Upper lobe of left lung (tissue), 6 donors: ENCODE measurements at regions not wholly inside any gene's neighbourhood (a gene's known extent, or its start where the extent isn't known, plus 50 kb on each side); places are given as distances from the start of the nearest gene placed in this dataset.

Source experiments
- ATAC-seq, 2 donors: fragments of 200-7000 bp; cut with Tn5 transposase; one replicate each; pipeline ENCODE4 v1.9.1; 2022; ENCODE audit warnings: mild to moderate bottlenecking in 2 of 2, moderate library complexity in 2 of 2; ENCODE audit not compliant: low FRiP score in 2 of 2
- DNase-seq, 2 donors: peaks; one replicate each; pipeline ENCODE4 v3.0.0-alpha.2; 2019 to 2020
- H3K27ac ChIP-seq, 4 donors: fragments of 200-600 bp; sonication (generic); one replicate each; pipeline ENCODE4 v1.5.1; 2016 to 2019
- H3K27me3 ChIP-seq, 4 donors: fragments of 200-600 bp; sonication (generic); one replicate each; pipeline ENCODE4 v1.5.1; 2017 to 2019
- H3K36me3 ChIP-seq, 4 donors: fragments of 200-600 bp; sonication (generic); one replicate each; pipeline ENCODE4 v1.5.1; 2016 to 2019
- H3K4me1 ChIP-seq, 4 donors: fragments of 200-600 bp; sonication (generic); one replicate each; pipeline ENCODE4 v1.5.1; 2018 to 2019
- H3K4me3 ChIP-seq, 4 donors: fragments of 200-600 bp; sonication (generic); one replicate each; pipeline ENCODE4 v1.5.1; 2017 to 2019; ENCODE audit warnings: mild to moderate bottlenecking in 2 of 4, moderate library complexity in 1 of 4
- H3K9me3 ChIP-seq, 4 donors: fragments of 200-600 bp; sonication (generic); one replicate each; pipeline ENCODE4 v1.5.1; 2018 to 2019
- EP300 ChIP-seq, 4 donors: sonication (generic); formaldehyde crosslinking; IDR thresholded peaks; one replicate each; pipeline ENCODE4 v1.5.1; 2017; ENCODE audit warnings: antibody characterized with exemption in 4 of 4, control low read depth in 2 of 4
- POLR2A ChIP-seq, 4 donors: fragments of 450-650 bp; IDR thresholded peaks; one replicate each; pipeline ENCODE4 v1.5.1; 2016 to 2017; ENCODE audit warnings: antibody characterized with exemption in 4 of 4, mild to moderate bottlenecking in 2 of 4
- POLR2AphosphoS5 ChIP-seq, 2 donors: sonication (generic); formaldehyde crosslinking; IDR thresholded peaks; one replicate each; pipeline ENCODE4 v1.5.1; 2017; ENCODE audit warnings: antibody characterized with exemption in 2 of 2
- WGBS, 2 donors: methylation state at CpG; one replicate each; pipeline ENCODE4 v1.1.5; 2017 to 2018; 5-methylcytosine and 5-hydroxymethylcytosine counted together
- TF ChIP-seq, protein P1 (sequence below), 6 experiments: fragments of 450-650 bp in 4 of 6; fragments of 200-600 bp in 2 of 6; sonication (generic) in 2 of 6; IDR thresholded peaks; one replicate each; pipeline ENCODE4 v1.5.1; 2016 to 2019; ENCODE audit warnings: antibody characterized with exemption in 6 of 6
- donor health status: DM: no; HTN: no; CAD: no; lungs with moderate emphysema.
- donor health status: DM: no; HTN: yes; CAD: no; lungs with severe emphysema.

DNA sequence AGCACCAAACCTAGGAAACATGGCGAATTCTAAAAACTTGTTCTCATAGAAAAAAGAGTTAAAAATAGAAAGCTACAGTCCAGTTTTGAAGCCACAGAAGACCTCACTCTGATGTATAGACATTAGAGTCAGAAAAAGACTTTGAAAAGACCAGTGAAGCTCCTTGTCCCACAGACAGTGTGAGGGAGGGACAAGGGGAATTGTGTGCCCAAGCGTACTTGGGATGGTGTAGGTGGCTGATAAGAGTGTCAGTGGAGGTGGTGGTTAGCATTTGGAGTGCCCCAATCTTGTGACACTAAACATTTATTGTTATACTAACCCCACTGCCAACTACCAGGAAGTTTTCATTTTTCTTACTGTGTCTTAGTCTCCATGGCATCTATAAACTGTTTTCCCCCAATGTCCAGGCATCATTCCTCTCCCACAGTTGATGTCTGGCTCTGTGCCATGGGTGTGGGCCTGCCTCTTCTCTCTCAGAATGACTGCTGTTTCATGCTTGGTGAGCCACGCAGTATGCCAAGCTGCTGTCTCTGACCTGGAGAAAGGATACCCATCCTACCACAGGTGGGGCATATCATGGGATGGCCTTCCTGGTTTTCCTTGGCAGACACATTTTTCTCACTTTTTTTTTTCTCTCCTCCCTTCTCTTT lies 161.4 kb downstream of the RPIA start:
- H3K9me3 ChIP-seq: no peaks in the 10 kb centered on the region
- DNase-seq: no peak
- peaks cover 0 to 13% (median 0%) of the 10 kb centered on the region in 4 donors for H3K4me1 ChIP-seq
- no peak overlapping the region for H3K27ac ChIP-seq
- no peaks in the 10 kb centered on the region for H3K27me3 ChIP-seq
- 74 to 79% methylated on average over 3 of the region's 3 CpGs for WGBS, 2 donors
- no peak overlapping the region for H3K4me3 ChIP-seq
- no peak for ATAC-seq
- TF ChIP-seq POLR2AphosphoS5 (IDR thresholded peaks at IDR 0.05) (no peak), POLR2A (IDR thresholded peaks at IDR 0.05) (no peak), EP300 (IDR thresholded peaks at IDR 0.05) (no peak)
- TF ChIP-seq, protein P1, sequence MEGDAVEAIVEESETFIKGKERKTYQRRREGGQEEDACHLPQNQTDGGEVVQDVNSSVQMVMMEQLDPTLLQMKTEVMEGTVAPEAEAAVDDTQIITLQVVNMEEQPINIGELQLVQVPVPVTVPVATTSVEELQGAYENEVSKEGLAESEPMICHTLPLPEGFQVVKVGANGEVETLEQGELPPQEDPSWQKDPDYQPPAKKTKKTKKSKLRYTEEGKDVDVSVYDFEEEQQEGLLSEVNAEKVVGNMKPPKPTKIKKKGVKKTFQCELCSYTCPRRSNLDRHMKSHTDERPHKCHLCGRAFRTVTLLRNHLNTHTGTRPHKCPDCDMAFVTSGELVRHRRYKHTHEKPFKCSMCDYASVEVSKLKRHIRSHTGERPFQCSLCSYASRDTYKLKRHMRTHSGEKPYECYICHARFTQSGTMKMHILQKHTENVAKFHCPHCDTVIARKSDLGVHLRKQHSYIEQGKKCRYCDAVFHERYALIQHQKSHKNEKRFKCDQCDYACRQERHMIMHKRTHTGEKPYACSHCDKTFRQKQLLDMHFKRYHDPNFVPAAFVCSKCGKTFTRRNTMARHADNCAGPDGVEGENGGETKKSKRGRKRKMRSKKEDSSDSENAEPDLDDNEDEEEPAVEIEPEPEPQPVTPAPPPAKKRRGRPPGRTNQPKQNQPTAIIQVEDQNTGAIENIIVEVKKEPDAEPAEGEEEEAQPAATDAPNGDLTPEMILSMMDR (IDR thresholded peaks at IDR 0.05): no peak
- H3K36me3 ChIP-seq: no peaks in the 10 kb centered on the region

DNA sequence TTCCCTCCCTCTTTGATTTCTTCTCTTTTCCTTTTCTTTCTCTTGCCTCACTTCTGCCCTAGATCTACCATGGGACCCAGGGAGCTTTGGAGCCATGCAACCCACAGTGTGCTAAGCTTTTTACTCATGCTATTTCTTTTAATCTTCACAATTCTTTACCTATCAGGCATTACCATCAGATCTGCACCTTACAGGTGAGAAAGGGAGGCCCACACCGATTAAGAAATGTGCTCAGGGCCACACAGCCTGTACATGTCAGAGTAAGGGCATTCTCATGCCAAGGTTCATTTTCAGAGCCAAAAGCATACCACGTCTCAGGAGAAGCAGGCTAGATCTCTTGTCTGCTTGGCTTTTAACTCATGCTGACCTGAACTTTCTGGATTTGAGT lies 161.9 kb downstream of the RPIA start:
- 64 to 68% methylated on average over 2 of the region's 2 CpGs for WGBS, 2 donors
- H3K27ac ChIP-seq: no peak overlapping the region
- ATAC-seq (no peak), DNase-seq (no peak)
- no peak for TF ChIP-seq POLR2A (IDR thresholded peaks at IDR 0.05)
- TF ChIP-seq EP300 (IDR thresholded peaks at IDR 0.05): no peak
- TF ChIP-seq POLR2AphosphoS5 (IDR thresholded peaks at IDR 0.05): no peak
- peaks cover 0 to 17% (median 2%) of the 10 kb centered on the region in 4 donors for H3K4me1 ChIP-seq
- H3K27me3 ChIP-seq: no peaks in the 10 kb centered on the region
- H3K9me3 ChIP-seq: no peaks in the 10 kb centered on the region
- H3K4me3 ChIP-seq: no peak overlapping the region
- H3K36me3 ChIP-seq: no peaks in the 10 kb centered on the region

DNA sequence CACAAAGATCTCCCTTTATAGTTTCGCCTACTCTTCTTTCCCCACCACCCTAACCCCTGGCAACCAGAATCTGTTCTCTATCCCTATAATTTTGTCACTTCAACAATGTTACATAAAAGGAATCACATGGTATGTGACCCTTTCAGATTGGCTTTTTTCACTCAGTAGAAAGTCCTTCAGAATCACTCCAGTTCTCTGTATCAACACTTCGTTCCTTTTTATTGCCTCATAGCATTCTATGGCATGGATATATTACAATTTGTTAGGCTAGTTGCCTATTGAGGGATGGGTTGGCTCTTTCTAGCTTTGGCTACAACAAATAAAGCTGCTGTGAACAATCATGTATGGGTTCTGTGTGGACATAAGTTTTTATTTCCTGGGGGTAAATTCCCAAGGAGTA lies 163.1 kb downstream of the RPIA start:
- Histone ChIP-seq H3K36me3 (no peaks in the 10 kb centered on the region), H3K4me1 (peaks cover 0 to 21% (median 2%) of the 10 kb centered on the region in 4 donors), H3K9me3 (no peaks in the 10 kb centered on the region), H3K27me3 (no peaks in the 10 kb centered on the region), H3K4me3 (no peak overlapping the region), H3K27ac (no peak overlapping the region)
- no peak for DNase-seq
- 70 to 71% methylated on average over 2 of the region's 2 CpGs for whole genome bisulfite sequencing, 2 donors
- ATAC-seq: peak in 1 of 2 donors; percentile 23
- TF ChIP-seq POLR2AphosphoS5 (IDR thresholded peaks at IDR 0.05) (no peak), EP300 (IDR thresholded peaks at IDR 0.05) (peak in 1 of 4 donors; percentile 61), POLR2A (IDR thresholded peaks at IDR 0.05) (no peak)
- TF ChIP-seq, protein P1 (IDR thresholded peaks at IDR 0.05): no peak

DNA sequence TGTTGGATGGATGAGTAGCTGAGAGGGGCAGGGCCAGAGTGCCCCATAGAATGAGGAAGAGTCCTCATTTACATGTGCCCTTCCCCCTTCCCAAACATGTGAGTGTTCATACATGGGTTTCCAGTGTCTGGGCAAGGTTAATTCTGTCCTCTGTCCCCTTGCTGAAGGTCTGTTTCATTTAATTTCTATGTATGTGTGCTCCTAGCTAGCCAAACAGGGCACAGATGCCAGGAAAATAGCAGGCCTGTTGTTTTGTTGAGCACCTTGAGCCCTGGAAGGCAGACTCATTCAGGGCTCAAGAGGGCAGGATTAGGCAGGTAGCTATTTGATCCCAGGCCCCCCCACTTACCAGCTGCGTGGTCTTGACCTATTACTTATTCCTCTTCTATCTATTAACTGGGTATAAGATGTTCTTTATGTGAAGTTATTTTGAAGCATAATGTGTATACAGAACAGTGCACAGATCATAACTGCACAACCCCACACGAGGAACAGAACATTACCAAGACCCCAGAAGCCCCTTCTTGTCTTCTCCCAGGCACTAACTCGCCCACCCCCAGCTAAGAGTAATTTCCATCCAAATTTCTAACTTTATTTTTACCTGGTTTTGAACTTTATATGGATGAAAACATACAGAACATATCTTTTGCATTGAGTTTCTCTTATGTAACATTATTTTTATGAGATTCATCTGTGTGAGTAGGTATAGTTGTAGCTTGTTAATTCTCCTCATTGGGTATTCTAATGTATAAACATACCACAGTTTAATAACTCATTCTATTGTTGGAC lies 164.3 kb downstream of the RPIA start:
- ATAC-seq: no peak

More for the DNA sequence above, 164.3 kb downstream of the RPIA start:
- TF ChIP-seq, protein P1 (IDR thresholded peaks at IDR 0.05): no peak
- TF ChIP-seq POLR2A (IDR thresholded peaks at IDR 0.05): no peak
- TF ChIP-seq POLR2AphosphoS5 (IDR thresholded peaks at IDR 0.05): no peak
- H3K27ac ChIP-seq: peak overlapping the region in 1 of 4 donors; percentile 15
- peaks cover 0 to 21% (median 2%) of the 10 kb centered on the region in 4 donors for H3K4me1 ChIP-seq
- DNase-seq: no peak
- H3K27me3 ChIP-seq: no peaks in the 10 kb centered on the region
- 56 to 65% methylated on average over 3 of the region's 3 CpGs for WGBS, 2 donors
- no peaks in the 10 kb centered on the region for H3K36me3 ChIP-seq
- H3K4me3 ChIP-seq: no peak overlapping the region
- no peaks in the 10 kb centered on the region for H3K9me3 ChIP-seq
